GM12873 (cell line): ENCODE measurements at regions not wholly inside any gene's neighbourhood (a gene's known extent, or its start where the extent isn't known, plus 50 kb on each side); places are given as distances from the start of the nearest gene placed in this dataset.

ENCODE experiments used
- CTCF ChIP-seq: IDR thresholded peaks from 2 replicates; pipeline ENCODE4 v1.5.1; 2012; ENCODE audit warnings: low read depth, mild to moderate bottlenecking, moderate library complexity, low read length, control low read depth; ENCODE audit not compliant: insufficient read depth; ENCODE audit errors: missing control alignments

DNA sequence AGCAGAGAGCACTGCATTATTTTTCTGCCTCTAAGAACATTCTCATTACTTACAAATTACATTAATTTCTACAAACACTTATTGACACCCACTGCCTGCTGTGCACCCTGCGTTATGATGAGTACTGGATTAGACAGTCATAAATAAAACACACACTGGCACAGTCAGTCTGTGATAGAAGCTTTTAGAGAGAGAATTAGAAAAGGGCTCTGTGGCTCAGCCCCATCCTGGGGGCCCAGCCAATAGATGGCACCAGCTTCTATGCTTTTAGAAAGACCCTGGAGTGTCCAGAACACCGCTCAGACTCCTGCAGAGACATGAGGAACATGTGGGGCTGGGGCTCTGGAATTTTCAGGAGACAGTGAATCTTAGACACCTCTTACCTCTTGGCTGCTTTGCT, 61.0 kb upstream of the RAPGEF1 start:
- TF ChIP-seq CTCF, result no peak

- no peak for TF ChIP-seq CTCF
Measured at GRCh38 chr9:131800366-131800765, 60.5 kb upstream of the RAPGEF1 start.

GRCh38 chr9:131799177-131799823, 59.4 kb upstream of the RAPGEF1 start:
- no peak for TF ChIP-seq CTCF

DNA sequence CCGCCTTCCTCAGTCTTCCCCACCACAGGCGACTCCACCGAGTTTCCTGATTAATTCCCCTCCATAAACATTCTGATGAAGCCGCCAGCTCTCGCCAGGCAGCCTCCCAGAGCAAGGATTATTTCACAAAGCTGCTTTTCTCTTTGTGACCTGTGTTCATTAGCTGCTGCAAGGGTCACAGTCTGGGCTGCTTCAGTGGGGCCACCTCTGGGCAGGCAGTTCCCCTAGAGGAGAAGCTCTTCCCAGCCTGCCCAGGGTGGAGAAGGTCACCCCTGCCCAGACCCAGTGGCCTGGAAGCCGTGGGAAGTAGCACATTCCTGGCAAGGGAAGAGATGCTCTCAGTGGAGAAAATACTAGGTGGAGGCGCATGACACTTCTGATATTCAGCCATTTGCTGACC, 58.4 kb upstream of the RAPGEF1 start:
- TF ChIP-seq CTCF, result no peak

DNA sequence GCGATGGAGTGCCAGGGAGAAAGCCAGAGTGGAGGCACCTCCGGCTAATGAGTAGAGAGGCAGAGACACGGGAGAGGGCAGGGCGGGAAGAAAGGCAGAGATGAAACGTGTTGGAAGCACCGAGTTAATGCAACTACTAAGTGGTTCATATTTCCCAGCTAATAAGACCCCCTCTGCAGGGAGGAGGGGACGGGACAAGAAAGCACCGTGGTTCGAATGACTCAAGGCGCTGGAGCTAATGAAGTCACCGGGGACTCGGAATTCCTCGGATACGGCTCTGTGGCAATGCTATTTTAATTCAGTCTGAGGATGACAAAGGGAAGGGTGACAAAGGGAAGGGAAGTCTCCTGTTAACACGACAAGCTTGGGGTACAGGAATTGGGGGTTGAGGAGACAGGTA, 54.5 kb upstream of the RAPGEF1 start:
- no peak for TF ChIP-seq CTCF

DNA sequence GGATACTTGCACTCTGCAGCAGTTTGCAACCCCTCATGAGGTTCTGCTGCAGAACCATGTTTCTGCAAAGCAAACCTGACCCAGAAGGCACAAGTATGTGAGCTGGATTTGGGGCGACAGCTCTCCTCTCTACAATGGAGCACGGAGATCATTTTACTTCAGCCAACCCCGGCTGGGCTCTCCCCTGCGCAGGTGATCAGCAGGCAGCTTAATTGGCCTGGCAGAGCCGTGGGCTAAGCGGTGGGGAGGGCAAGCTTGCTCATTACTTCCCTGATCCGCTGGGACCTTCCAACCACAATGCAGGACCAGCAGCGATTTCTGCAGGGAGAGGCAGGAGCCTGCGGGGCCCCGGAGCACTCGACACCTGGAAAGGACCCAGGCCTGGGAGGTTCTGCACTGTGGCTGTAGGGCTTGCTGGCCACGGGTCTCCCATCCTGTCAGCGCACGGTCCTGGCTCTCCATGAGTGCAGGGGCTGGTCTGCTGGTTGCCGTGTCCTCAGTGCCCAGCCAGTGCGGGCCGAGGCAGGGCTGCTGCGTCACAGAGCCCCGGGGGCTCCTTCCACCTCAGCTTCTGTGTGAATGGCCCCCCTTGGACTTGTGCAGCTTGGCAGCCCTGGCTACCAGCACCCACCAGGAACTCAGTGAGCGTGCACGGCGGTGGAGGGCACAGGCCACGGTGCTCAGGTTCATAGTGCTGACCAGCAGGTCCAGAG, 51.8 kb upstream of the RAPGEF1 start:
- no peak for TF ChIP-seq CTCF
